Gastroesophageal sphincter (tissue), 4 donors: ENCODE measurements at regions not wholly inside any gene's neighbourhood (a gene's known extent, or its start where the extent isn't known, plus 50 kb on each side); places are given as distances from the start of the nearest gene placed in this dataset.

Source experiments
- ATAC-seq: fragments of 150-250 bp; one replicate; pipeline ENCODE4 v1.9.1; 2016; ENCODE audit warnings: mild to moderate bottlenecking, moderate library complexity
- H3K27ac ChIP-seq, 4 donors: fragments of 200-600 bp; sonication (generic) in 3 of 4; 1 replicate in 3 of 4; 2 replicates in 1 of 4; pipeline ENCODE4 v1.5.1; 2016 to 2019
- H3K27me3 ChIP-seq: fragments of 200-600 bp; sonication (generic); one replicate; pipeline ENCODE4 v1.5.1; 2019
- H3K36me3 ChIP-seq, 2 donors: fragments of 200-600 bp; sonication (generic); one replicate each; pipeline ENCODE4 v1.5.1; 2019; ENCODE audit warnings: control low read depth in 1 of 2
- H3K4me1 ChIP-seq, 3 donors: fragments of 200-600 bp; sonication (generic); 1 replicate in 2 of 3; 2 replicates in 1 of 3; pipeline ENCODE4 v1.5.1; 2016 to 2019; ENCODE audit warnings: control low read depth in 2 of 3
- H3K4me3 ChIP-seq, 2 donors: fragments of 200-600 bp; sonication (generic); one replicate each; pipeline ENCODE4 v1.5.1; 2019; ENCODE audit warnings: mild to moderate bottlenecking in 1 of 2, moderate library complexity in 1 of 2
- H3K9me3 ChIP-seq, 3 donors: fragments of 200-600 bp; sonication (generic); one replicate each; pipeline ENCODE4 v1.5.1; 2017 to 2019; ENCODE audit warnings: control low read depth in 2 of 3
- EP300 ChIP-seq: sonication (generic); formaldehyde crosslinking; IDR thresholded peaks from one replicate; pipeline ENCODE4 v1.6.1; 2017; ENCODE audit warnings: antibody characterized with exemption, mild to moderate bottlenecking
- POLR2A ChIP-seq, 2 donors: fragments of 450-650 bp; IDR thresholded peaks; one replicate each; pipeline ENCODE4 v1.6.1; 2017; ENCODE audit warnings: antibody characterized with exemption in 2 of 2, mild to moderate bottlenecking in 2 of 2, moderate library complexity in 1 of 2
- POLR2AphosphoS5 ChIP-seq: sonication (generic); formaldehyde crosslinking; IDR thresholded peaks from one replicate; pipeline ENCODE4 v1.6.1; 2017; ENCODE audit warnings: antibody characterized with exemption
- whole genome bisulfite sequencing, 2 donors: methylation state at CpG; one replicate each; pipeline ENCODE4 v1.1.5; 2018; ENCODE audit warnings: low coverage in 1 of 2; 5-methylcytosine and 5-hydroxymethylcytosine counted together
- TF ChIP-seq, protein P1 (sequence below), 4 experiments: fragments of 200-600 bp in 2 of 4; fragments of 450-650 bp in 2 of 4; sonication (generic) in 1 of 4; IDR thresholded peaks; one replicate each; pipeline ENCODE4 v1.5.1; 2017 to 2019; ENCODE audit warnings: antibody characterized with exemption in 4 of 4, mild to moderate bottlenecking in 2 of 4, moderate library complexity in 2 of 4

DNA sequence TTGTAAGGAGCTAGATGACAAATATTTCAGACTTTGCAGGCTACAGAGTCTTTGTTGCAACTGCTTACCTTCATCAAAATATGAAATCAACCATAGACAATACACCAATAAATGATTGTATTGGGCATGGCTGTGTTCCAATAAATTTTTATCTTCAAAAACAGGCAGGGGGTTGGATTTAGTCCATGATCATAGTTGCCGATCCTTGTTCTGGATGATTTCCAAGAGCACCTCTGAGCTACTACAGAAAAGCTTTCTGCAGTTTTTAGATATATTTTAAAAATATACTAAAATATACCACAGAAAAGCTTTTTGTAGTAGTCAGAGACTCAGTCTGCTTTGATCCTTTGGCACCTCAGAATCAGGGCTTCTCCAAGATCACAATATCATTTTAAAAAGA lies 145.0 kb downstream of the HTR1B start:
- Histone ChIP-seq H3K4me3 (no peak overlapping the region), H3K4me1 (no peaks in the 10 kb centered on the region), H3K9me3 (no peaks in the 10 kb centered on the region), H3K27ac (no peak overlapping the region), H3K27me3 (no peaks in the 10 kb centered on the region), H3K36me3 (no peaks in the 10 kb centered on the region)
- TF ChIP-seq POLR2AphosphoS5 (no peak), POLR2A (IDR thresholded peaks at IDR 0.05) (no peak), EP300 (no peak)
- TF ChIP-seq, protein P1, sequence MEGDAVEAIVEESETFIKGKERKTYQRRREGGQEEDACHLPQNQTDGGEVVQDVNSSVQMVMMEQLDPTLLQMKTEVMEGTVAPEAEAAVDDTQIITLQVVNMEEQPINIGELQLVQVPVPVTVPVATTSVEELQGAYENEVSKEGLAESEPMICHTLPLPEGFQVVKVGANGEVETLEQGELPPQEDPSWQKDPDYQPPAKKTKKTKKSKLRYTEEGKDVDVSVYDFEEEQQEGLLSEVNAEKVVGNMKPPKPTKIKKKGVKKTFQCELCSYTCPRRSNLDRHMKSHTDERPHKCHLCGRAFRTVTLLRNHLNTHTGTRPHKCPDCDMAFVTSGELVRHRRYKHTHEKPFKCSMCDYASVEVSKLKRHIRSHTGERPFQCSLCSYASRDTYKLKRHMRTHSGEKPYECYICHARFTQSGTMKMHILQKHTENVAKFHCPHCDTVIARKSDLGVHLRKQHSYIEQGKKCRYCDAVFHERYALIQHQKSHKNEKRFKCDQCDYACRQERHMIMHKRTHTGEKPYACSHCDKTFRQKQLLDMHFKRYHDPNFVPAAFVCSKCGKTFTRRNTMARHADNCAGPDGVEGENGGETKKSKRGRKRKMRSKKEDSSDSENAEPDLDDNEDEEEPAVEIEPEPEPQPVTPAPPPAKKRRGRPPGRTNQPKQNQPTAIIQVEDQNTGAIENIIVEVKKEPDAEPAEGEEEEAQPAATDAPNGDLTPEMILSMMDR (IDR thresholded peaks at IDR 0.05): no peak
- WGBS, 2 donors: 28 to 60% methylated on average over 1 of the region's 1 CpG
- no peak for ATAC-seq

DNA sequence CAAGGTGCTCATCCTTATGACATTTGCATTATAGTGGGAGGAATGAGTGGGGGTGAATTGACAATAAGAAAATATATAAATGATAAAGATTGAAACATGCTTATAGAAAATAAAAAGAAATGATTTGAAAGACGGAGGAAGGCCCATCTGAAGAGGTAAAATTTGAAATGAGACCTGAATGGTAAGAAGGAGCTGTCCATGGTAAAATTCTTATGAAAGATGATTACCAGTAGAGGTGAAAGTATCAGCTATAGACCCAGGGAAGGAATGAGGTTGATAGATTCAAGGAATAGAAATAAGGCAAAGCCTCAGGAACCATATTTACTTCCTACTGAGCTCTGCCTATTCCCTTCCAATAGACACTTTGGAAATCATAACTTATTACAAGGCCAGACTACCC lies 149.7 kb downstream of the HTR1B start:
- TF ChIP-seq, protein P1 (IDR thresholded peaks at IDR 0.05): no peak
- TF ChIP-seq EP300: no peak
- TF ChIP-seq POLR2A (IDR thresholded peaks at IDR 0.05): no peak
- no peak for TF ChIP-seq POLR2AphosphoS5
- H3K4me1 ChIP-seq: no peaks in the 10 kb centered on the region
- no peak for ATAC-seq

DNA sequence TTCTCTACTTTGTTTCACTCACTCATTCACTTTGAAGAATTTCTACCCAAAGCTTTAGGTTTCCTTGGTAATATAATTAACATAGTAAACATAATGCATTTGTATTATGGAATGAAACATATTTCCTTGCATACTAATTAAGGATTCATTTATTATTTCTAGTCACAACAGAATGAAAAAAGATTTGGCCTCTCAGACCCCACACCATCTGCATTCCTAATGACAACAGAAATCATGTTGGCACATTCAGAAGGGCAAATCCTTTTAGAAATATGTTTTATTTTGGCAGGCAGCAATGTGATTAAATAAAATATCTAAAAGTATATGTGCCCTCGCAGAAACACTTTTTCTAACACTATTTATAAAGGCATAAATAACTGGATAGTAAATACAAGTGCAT lies 163.4 kb downstream of the HTR1B start:
- Histone ChIP-seq H3K4me3 (no peak overlapping the region), H3K27ac (no peak overlapping the region), H3K36me3 (no peaks in the 10 kb centered on the region), H3K27me3 (no peaks in the 10 kb centered on the region), H3K4me1 (no peaks in the 10 kb centered on the region), H3K9me3 (no peaks in the 10 kb centered on the region)
- 73 to 75% methylated on average over 1 of the region's 1 CpG for WGBS, 2 donors
- no peak for ATAC-seq
- no peak for TF ChIP-seq EP300
- no peak for TF ChIP-seq POLR2AphosphoS5
- TF ChIP-seq, protein P1 (IDR thresholded peaks at IDR 0.05): no peak
- no peak for TF ChIP-seq POLR2A (IDR thresholded peaks at IDR 0.05)

More for the DNA sequence above, 149.7 kb downstream of the HTR1B start:
- Histone ChIP-seq H3K36me3 (no peaks in the 10 kb centered on the region), H3K27ac (no peak overlapping the region), H3K27me3 (no peaks in the 10 kb centered on the region), H3K9me3 (no peaks in the 10 kb centered on the region), H3K4me3 (no peak overlapping the region)
- WGBS, 2 donors: 67 to 87% methylated on average over 1 of the region's 1 CpG

DNA sequence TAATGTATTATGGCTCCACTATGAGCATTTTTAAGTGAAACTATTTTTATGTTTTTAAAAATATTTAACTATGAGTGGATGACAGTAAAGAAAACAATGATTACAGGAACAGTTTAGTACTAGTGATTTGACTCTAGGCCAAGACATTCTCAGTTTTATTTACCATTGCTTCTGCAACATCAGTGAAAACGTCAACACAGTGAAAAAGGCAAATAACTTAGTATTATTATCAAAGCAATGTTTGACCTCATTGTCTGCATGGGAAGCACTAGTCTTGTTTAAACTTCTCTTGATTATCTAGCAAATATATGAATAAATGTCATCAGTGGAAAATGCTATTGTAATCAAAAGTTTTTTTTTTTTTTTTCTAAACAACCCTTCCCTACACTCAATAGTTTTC lies 165.0 kb downstream of the HTR1B start:
- WGBS, 2 donors: 20 to 69% methylated on average over 1 of the region's 1 CpG
- TF ChIP-seq POLR2AphosphoS5 (no peak), EP300 (no peak), POLR2A (IDR thresholded peaks at IDR 0.05) (no peak)
- TF ChIP-seq, protein P1 (IDR thresholded peaks at IDR 0.05): no peak
- H3K27ac ChIP-seq: no peak overlapping the region
- H3K27me3 ChIP-seq: no peaks in the 10 kb centered on the region
- H3K9me3 ChIP-seq: no peaks in the 10 kb centered on the region
- no peak overlapping the region for H3K4me3 ChIP-seq
- H3K36me3 ChIP-seq: no peaks in the 10 kb centered on the region
- ATAC-seq: no peak
- H3K4me1 ChIP-seq: no peaks in the 10 kb centered on the region

DNA sequence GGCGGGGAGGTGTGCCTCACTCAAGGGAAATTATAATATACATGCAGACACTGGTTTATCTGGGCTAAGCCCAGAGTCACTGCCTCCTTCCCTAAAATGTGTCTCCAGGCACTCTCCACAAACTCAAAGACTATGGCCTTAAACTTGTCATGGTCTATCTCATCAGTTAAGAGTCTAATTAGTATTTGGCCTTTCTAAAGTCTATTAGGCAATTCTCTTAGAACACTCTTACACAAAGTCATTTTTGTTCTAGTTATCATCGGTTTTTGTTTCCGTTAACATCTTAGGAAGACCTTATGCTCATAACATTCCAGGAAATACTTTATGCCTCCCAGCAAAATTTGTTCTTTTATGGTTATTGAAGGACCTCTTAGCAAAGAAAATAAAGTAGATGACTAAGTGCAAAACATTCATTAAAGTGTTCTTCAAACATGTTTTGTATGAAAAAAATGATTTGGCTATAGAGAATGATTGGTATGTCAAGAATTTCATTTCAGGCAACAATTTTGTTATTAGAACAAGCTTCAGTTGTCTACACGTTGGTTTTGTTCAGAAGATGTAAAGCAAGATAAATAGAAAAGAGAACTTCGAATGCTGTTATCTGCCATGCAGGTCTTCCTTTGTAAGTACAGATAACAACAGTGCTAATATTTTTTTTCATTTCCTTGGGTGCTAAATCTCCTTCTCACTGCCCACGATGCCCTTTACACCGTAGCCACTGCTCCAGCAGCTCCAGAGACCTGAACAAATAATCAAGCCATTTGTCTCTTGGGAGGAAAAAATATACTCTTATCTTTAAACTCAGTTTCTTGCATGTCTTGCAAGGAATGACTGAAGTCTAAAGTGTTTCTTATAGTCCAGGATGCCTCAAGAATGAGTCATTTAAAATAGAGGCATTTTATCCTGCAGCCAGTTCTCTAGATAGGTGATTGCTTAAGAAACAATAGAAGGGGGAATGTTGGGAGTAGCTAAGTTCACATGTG lies 170.4 kb downstream of the HTR1B start:
- Histone ChIP-seq H3K36me3 (no peaks in the 10 kb centered on the region), H3K27me3 (no peaks in the 10 kb centered on the region), H3K27ac (no peak overlapping the region), H3K4me3 (no peak overlapping the region), H3K9me3 (no peaks in the 10 kb centered on the region), H3K4me1 (no peaks in the 10 kb centered on the region)
- WGBS, 2 donors: 59 to 62% methylated on average over 5 to 7 of the region's 7 CpGs
- TF ChIP-seq POLR2AphosphoS5: no peak
- TF ChIP-seq EP300: no peak
- TF ChIP-seq POLR2A (IDR thresholded peaks at IDR 0.05): no peak
- TF ChIP-seq, protein P1 (IDR thresholded peaks at IDR 0.05): no peak
- ATAC-seq: no peak
